H9 (cell line): ENCODE measurements at regions not wholly inside any gene's neighbourhood (a gene's known extent, or its start where the extent isn't known, plus 50 kb on each side); places are given as distances from the start of the nearest gene placed in this dataset.

Source experiments
- DNase-seq: peaks from one replicate; pipeline ENCODE4 v3.0.0-alpha.2; 2017
- H2AFZ ChIP-seq: one replicate; pipeline ENCODE4 v1.6.1; 2013; ENCODE audit warnings: mild to moderate bottlenecking, low read length, control low read depth, moderate library complexity
- H2AK5ac ChIP-seq: 2 replicates; pipeline ENCODE4 v1.6.1; 2013; ENCODE audit warnings: low read length, control low read depth, mixed read lengths; ENCODE audit not compliant: insufficient read length
- H2BK120ac ChIP-seq: one replicate; pipeline ENCODE4 v1.6.1; 2013; ENCODE audit warnings: low read depth, mild to moderate bottlenecking, low read length, control low read depth, inconsistent platforms; ENCODE audit not compliant: poor library complexity, severe bottlenecking
- H2BK12ac ChIP-seq: 2 replicates; pipeline ENCODE4 v1.6.1; 2013; ENCODE audit warnings: low read length, control low read depth, mixed read lengths, low read depth; ENCODE audit not compliant: insufficient read length
- H2BK15ac ChIP-seq: 2 replicates; pipeline ENCODE4 v1.6.1; 2013; ENCODE audit warnings: low read depth, low read length, control low read depth
- H2BK20ac ChIP-seq: one replicate; pipeline ENCODE4 v1.6.1; 2013; ENCODE audit warnings: low read depth, mild to moderate bottlenecking, low read length, control low read depth, inconsistent platforms; ENCODE audit not compliant: poor library complexity, severe bottlenecking
- H2BK5ac ChIP-seq: 2 replicates; pipeline ENCODE4 v1.6.1; 2013; ENCODE audit warnings: low read length, control low read depth, mixed read lengths; ENCODE audit not compliant: insufficient read length
- H3K14ac ChIP-seq: 2 replicates; pipeline ENCODE4 v1.6.1; 2013; ENCODE audit warnings: low read length, control low read depth; ENCODE audit not compliant: insufficient read depth
- H3K18ac ChIP-seq: 2 replicates; pipeline ENCODE4 v1.6.1; 2013; ENCODE audit warnings: low read depth, mild to moderate bottlenecking, mixed read lengths, low read length, control low read depth; ENCODE audit not compliant: insufficient read length
- H3K23ac ChIP-seq: 2 replicates; pipeline ENCODE4 v1.6.1; 2013; ENCODE audit warnings: low read length, control low read depth, mixed read lengths, low read depth; ENCODE audit not compliant: insufficient read length
- H3K23me2 ChIP-seq: 2 replicates; pipeline ENCODE4 v1.6.1; 2013; ENCODE audit warnings: low read depth, mild to moderate bottlenecking, mixed read lengths, low read length, control low read depth; ENCODE audit not compliant: insufficient read length, poor library complexity, severe bottlenecking
- H3K27ac ChIP-seq: 2 replicates; pipeline ENCODE4 v1.5.1; 2013; ENCODE audit warnings: low read length, control low read depth, mixed read lengths, low read depth; ENCODE audit not compliant: insufficient read length
- H3K27me3 ChIP-seq: 2 replicates; pipeline ENCODE4 v1.6.1; 2013; ENCODE audit warnings: low read length, control low read depth, inconsistent platforms; ENCODE audit not compliant: insufficient read depth
- H3K4ac ChIP-seq: 2 replicates; pipeline ENCODE4 v1.6.1; 2013; ENCODE audit warnings: low read depth, mild to moderate bottlenecking, control low read depth, inconsistent platforms, low read length, moderate library complexity
- H3K4me1 ChIP-seq: 2 replicates; pipeline ENCODE4 v1.6.1; 2013; ENCODE audit warnings: low read length, control low read depth, inconsistent platforms; ENCODE audit not compliant: insufficient read depth
- H3K4me2 ChIP-seq: 2 replicates; pipeline ENCODE4 v1.6.1; 2013; ENCODE audit warnings: low read length, control low read depth, mixed read lengths; ENCODE audit not compliant: insufficient read length, insufficient read depth
- H3K56ac ChIP-seq: 2 replicates; pipeline ENCODE4 v1.6.1; 2013; ENCODE audit warnings: low read depth, mild to moderate bottlenecking, mixed read lengths, low read length, control low read depth; ENCODE audit not compliant: insufficient read length
- H3K79me1 ChIP-seq: 2 replicates; pipeline ENCODE4 v1.6.1; 2013; ENCODE audit warnings: low read depth, mild to moderate bottlenecking, moderate library complexity, low read length, control low read depth, inconsistent platforms; ENCODE audit not compliant: insufficient read depth, poor library complexity, severe bottlenecking
- H3K79me2 ChIP-seq: 2 replicates; pipeline ENCODE4 v1.6.1; 2013; ENCODE audit warnings: low read length, control low read depth, inconsistent platforms; ENCODE audit not compliant: insufficient read depth
- H3K9ac ChIP-seq: 2 replicates; pipeline ENCODE4 v1.6.1; 2013; ENCODE audit warnings: low read length, control low read depth, mixed read lengths; ENCODE audit not compliant: insufficient read length; ENCODE audit errors: extremely low read depth
- H3K9me3 ChIP-seq: one replicate; pipeline ENCODE4 v1.6.1; 2013; ENCODE audit warnings: low read depth, low read length, inconsistent platforms; ENCODE audit not compliant: control insufficient read depth
- H3T11ph ChIP-seq: one replicate; pipeline ENCODE4 v1.6.1; 2013; ENCODE audit warnings: mild to moderate bottlenecking, low read length, control low read depth, inconsistent platforms
- H4K20me1 ChIP-seq: one replicate; pipeline ENCODE4 v1.6.1; 2013; ENCODE audit not compliant: control insufficient read depth, insufficient read length, insufficient read depth
- H4K5ac ChIP-seq: 2 replicates; pipeline ENCODE4 v1.6.1; 2013; ENCODE audit warnings: low read depth, mild to moderate bottlenecking, mixed read lengths, low read length, control low read depth; ENCODE audit not compliant: insufficient read length
- H4K8ac ChIP-seq: replicated peaks from 2 replicates; pipeline ENCODE4 v1.6.1; 2013; ENCODE audit warnings: low read length, control low read depth, mixed read lengths, low read depth; ENCODE audit not compliant: insufficient read length
- H4K91ac ChIP-seq: 2 replicates; pipeline ENCODE4 v1.6.1; 2013; ENCODE audit warnings: low read depth, mild to moderate bottlenecking, moderate library complexity, mixed read lengths, low read length, control low read depth; ENCODE audit not compliant: insufficient read length
- H3K27ac Mint-ChIP-seq, 3 experiments: 2 replicates in 2 of 3; 3 replicates in 1 of 3; pipeline ENCODE4 v1.8.0; 2020 to 2021; ENCODE audit warnings: mixed read lengths in 3 of 3, mild to moderate bottlenecking in 1 of 3, moderate library complexity in 1 of 3
- H3K27me3 Mint-ChIP-seq: 2 replicates; pipeline ENCODE4 v1.8.0; 2021; ENCODE audit warnings: low read depth, mild to moderate bottlenecking, moderate library complexity, mixed read lengths
- H3K36me3 Mint-ChIP-seq, 3 experiments: 2 replicates in 2 of 3; 3 replicates in 1 of 3; pipeline ENCODE4 v1.8.0; 2020 to 2021; ENCODE audit warnings: low read depth in 3 of 3, mixed read lengths in 3 of 3; ENCODE audit not compliant: insufficient read depth in 1 of 3
- H3K4me1 Mint-ChIP-seq, 2 experiments: 2 replicates each; pipeline ENCODE4 v1.8.0; 2020; ENCODE audit warnings: mixed read lengths in 2 of 2
- H3K4me3 Mint-ChIP-seq, 2 experiments: 2 replicates in 1 of 2; 3 replicates in 1 of 2; pipeline ENCODE4 v1.8.0; 2020 to 2021; ENCODE audit warnings: mild to moderate bottlenecking in 2 of 2, mixed read lengths in 2 of 2, moderate library complexity in 1 of 2
- H3K9me3 Mint-ChIP-seq, 2 experiments: 2 replicates in 1 of 2; 3 replicates in 1 of 2; pipeline ENCODE4 v1.8.0; 2020; ENCODE audit warnings: mild to moderate bottlenecking in 2 of 2, mixed read lengths in 2 of 2, moderate library complexity in 1 of 2
- WGBS: extraction: QIAGEN DNeasy Blood & Tissue Kit; methylation state at CpG from one replicate; pipeline ENCODE4 v1.1.7; 2013; ENCODE audit warnings: missing lambda C conversion rate, low lambda C conversion rate, mixed read lengths; ENCODE audit not compliant: insufficient read length; ENCODE audit errors: extremely low coverage; 5-methylcytosine and 5-hydroxymethylcytosine counted together
- TF ChIP-seq, protein P1 (sequence below): fragments of 200-600 bp; sonication (generic); conservative IDR thresholded peaks from 3 replicates; pipeline ENCODE4 v1.8.0; 2021; ENCODE audit warnings: antibody characterized with exemption, mild to moderate bottlenecking

DNA sequence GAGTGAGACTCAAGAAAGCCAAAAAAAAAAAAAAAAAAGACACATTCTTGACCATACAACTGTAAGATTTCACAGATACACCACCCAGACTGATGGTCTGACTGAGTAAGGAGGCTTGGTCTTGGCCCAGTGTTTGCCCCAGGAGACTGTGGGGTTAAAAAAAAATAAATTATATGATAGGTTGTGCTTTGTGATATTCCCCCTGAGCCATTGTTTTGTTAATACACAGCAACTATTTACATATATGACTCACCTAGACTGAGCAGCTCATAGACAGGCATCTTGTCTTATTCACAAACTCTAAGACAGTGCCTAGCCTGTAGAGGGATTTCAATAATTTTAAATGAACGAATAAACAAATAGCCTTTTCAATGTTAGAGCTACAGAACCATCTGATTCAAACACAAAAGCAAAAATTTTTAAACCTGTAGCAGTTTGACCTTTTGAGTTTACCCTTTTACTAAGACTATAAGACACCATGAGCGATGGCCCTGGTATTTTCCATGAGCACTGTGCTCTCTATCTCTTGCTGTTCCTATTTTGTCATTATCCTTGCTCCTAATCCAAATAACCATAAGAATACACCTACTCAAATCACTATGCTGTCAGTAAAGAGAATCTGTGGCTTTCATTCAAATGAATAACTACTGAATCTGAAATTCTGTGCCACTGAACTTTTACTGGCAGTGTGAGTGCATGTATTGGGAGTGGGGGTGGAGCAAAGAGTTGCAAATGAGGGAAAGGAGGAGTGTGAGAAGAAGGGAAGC is 199.4 kb upstream of the PTBP2 start:
- no peak for DNase-seq
- H4K20me1 ChIP-seq = no peaks in the 10 kb centered on the region
- no peak overlapping the region for H3K14ac ChIP-seq
- peak overlapping the region in 1 of 2 experiments; percentile 11; a peak in 2 of 5 replicates for H3K4me3 Mint-ChIP-seq
- H3K79me1 ChIP-seq = no peaks in the 10 kb centered on the region
- H3K56ac ChIP-seq = no peak overlapping the region
- H2AK5ac ChIP-seq = no peak overlapping the region
- no peak overlapping the region for H2BK20ac ChIP-seq
- H3K18ac ChIP-seq = no peak overlapping the region
- H3K23me2 ChIP-seq = no peaks in the 10 kb centered on the region
- H3K27me3 Mint-ChIP-seq = no peaks in the 10 kb centered on the region
- H3K27ac ChIP-seq = no peak overlapping the region
- H3K9ac ChIP-seq = no peak overlapping the region
- H3K4me1 Mint-ChIP-seq = peaks cover 79 to 82% of the 10 kb centered on the region in 2 experiments
- no peak overlapping the region for H2BK120ac ChIP-seq
- peaks cover 0 to 8% of the 10 kb centered on the region in 2 experiments for H3K9me3 Mint-ChIP-seq
- H3K4me2 ChIP-seq = peak overlapping the region; percentile 36
- peaks cover 14% of the 10 kb centered on the region for H3K4me1 ChIP-seq
- H4K8ac ChIP-seq = no peak overlapping the region
- H2BK12ac ChIP-seq = no peak overlapping the region
- no peak overlapping the region for H2BK15ac ChIP-seq
- H3K27me3 ChIP-seq = no peaks in the 10 kb centered on the region
- H4K5ac ChIP-seq = no peak overlapping the region
- no peak overlapping the region for H3K4ac ChIP-seq
- peaks cover 0 to 10% (median 9%) of the 10 kb centered on the region in 3 experiments; a peak in 6 of 7 replicates for H3K36me3 Mint-ChIP-seq
- no peak overlapping the region for H2BK5ac ChIP-seq
- H3K9me3 ChIP-seq = no peaks in the 10 kb centered on the region
- no peaks in the 10 kb centered on the region for H3K79me2 ChIP-seq
- H3K27ac Mint-ChIP-seq = peak overlapping the region; percentile 73 to 97 (median 80)
- H4K91ac ChIP-seq = no peak overlapping the region
- H3T11ph ChIP-seq = no peak overlapping the region
- H2AFZ ChIP-seq = no peak overlapping the region
- WGBS = no CpG with 5 or more reads among the region's 2 CpGs
- H3K23ac ChIP-seq = no peak overlapping the region
- TF ChIP-seq, protein P1, sequence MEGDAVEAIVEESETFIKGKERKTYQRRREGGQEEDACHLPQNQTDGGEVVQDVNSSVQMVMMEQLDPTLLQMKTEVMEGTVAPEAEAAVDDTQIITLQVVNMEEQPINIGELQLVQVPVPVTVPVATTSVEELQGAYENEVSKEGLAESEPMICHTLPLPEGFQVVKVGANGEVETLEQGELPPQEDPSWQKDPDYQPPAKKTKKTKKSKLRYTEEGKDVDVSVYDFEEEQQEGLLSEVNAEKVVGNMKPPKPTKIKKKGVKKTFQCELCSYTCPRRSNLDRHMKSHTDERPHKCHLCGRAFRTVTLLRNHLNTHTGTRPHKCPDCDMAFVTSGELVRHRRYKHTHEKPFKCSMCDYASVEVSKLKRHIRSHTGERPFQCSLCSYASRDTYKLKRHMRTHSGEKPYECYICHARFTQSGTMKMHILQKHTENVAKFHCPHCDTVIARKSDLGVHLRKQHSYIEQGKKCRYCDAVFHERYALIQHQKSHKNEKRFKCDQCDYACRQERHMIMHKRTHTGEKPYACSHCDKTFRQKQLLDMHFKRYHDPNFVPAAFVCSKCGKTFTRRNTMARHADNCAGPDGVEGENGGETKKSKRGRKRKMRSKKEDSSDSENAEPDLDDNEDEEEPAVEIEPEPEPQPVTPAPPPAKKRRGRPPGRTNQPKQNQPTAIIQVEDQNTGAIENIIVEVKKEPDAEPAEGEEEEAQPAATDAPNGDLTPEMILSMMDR = no peak
